Astrocyte (in vitro differentiated cells and primary cell): ENCODE measurements at regions not wholly inside any gene's neighbourhood (a gene's known extent, or its start where the extent isn't known, plus 50 kb on each side); places are given as distances from the start of the nearest gene placed in this dataset.

Experiments
- DNase-seq: peaks from one replicate; pipeline ENCODE4 v3.0.0-alpha.2; 2010; ENCODE audit warnings: low read depth
- FAIRE-seq: peaks from 2 replicates; lab custom pipeline; 2011; peaks lifted over from hg19 to GRCh38; lab: Jason Lieb, UNC
- H2AFZ ChIP-seq: 2 replicates; pipeline ENCODE4 v1.6.0; 2012; ENCODE audit warnings: low read depth, low read length, inconsistent platforms
- H3K27ac ChIP-seq: 2 replicates; pipeline ENCODE4 v1.5.1; 2011; ENCODE audit warnings: low read depth, low read length, inconsistent platforms
- H3K27me3 ChIP-seq: 2 replicates; pipeline ENCODE4 v1.6.0; 2011; ENCODE audit warnings: low read length, inconsistent platforms; ENCODE audit not compliant: insufficient read depth
- H3K36me3 ChIP-seq: 2 replicates; pipeline ENCODE4 v1.5.1; 2011; ENCODE audit warnings: low read length, inconsistent platforms; ENCODE audit not compliant: insufficient read depth
- H3K4me1 ChIP-seq: 2 replicates; pipeline ENCODE4 v1.5.1; 2011; ENCODE audit warnings: low read length, inconsistent platforms; ENCODE audit not compliant: insufficient read depth
- H3K4me2 ChIP-seq: 2 replicates; pipeline ENCODE4 v1.6.0; 2012; ENCODE audit warnings: low read length, inconsistent platforms
- H3K4me3 ChIP-seq: 2 replicates; pipeline ENCODE4 v1.5.1; 2011; ENCODE audit warnings: low read depth, mild to moderate bottlenecking, low read length, inconsistent platforms; ENCODE audit not compliant: insufficient read depth
- H3K79me2 ChIP-seq: 2 replicates; pipeline ENCODE4 v1.6.0; 2012; ENCODE audit warnings: mild to moderate bottlenecking, low read length, inconsistent platforms; ENCODE audit not compliant: insufficient read depth
- H3K9ac ChIP-seq: 2 replicates; pipeline ENCODE4 v1.6.0; 2012; ENCODE audit warnings: mild to moderate bottlenecking, low read length, inconsistent platforms
- H3K9me3 ChIP-seq: 2 replicates; pipeline ENCODE4 v1.5.1; 2012; ENCODE audit warnings: low read depth, mild to moderate bottlenecking, low read length, inconsistent platforms; ENCODE audit not compliant: insufficient read depth
- H4K20me1 ChIP-seq: 2 replicates; pipeline ENCODE4 v1.6.0; 2012; ENCODE audit warnings: low read length, inconsistent platforms; ENCODE audit not compliant: insufficient read depth
- H3K27ac Mint-ChIP-seq: one replicate; pipeline ENCODE4 v1.8.0; 2021; ENCODE audit warnings: mild to moderate bottlenecking, mixed read lengths; ENCODE audit not compliant: unreplicated experiment
- H3K27me3 Mint-ChIP-seq: one replicate; pipeline ENCODE4 v1.8.0; 2021; ENCODE audit warnings: low read depth, mixed read lengths; ENCODE audit not compliant: unreplicated experiment
- H3K36me3 Mint-ChIP-seq: one replicate; pipeline ENCODE4 v1.8.0; 2021; ENCODE audit warnings: low read depth, mixed read lengths; ENCODE audit not compliant: unreplicated experiment
- H3K4me1 Mint-ChIP-seq: one replicate; pipeline ENCODE4 v1.8.0; 2021; ENCODE audit warnings: low read depth, mixed read lengths; ENCODE audit not compliant: unreplicated experiment
- H3K4me3 Mint-ChIP-seq: one replicate; pipeline ENCODE4 v1.8.0; 2021; ENCODE audit warnings: mild to moderate bottlenecking, moderate library complexity, mixed read lengths; ENCODE audit not compliant: unreplicated experiment
- H3K9me3 Mint-ChIP-seq: one replicate; pipeline ENCODE4 v1.8.0; 2021; ENCODE audit warnings: mild to moderate bottlenecking, mixed read lengths; ENCODE audit not compliant: unreplicated experiment
- EZH2 ChIP-seq: IDR thresholded peaks from 2 replicates; pipeline ENCODE4 v1.6.1; 2012; ENCODE audit warnings: mild to moderate bottlenecking, low read length, inconsistent platforms; ENCODE audit not compliant: insufficient read depth
- TF ChIP-seq, protein P1 (sequence below): IDR thresholded peaks from 2 replicates; pipeline ENCODE4 v1.5.1; 2011; ENCODE audit warnings: low read depth, mild to moderate bottlenecking, inconsistent platforms, low read length, moderate library complexity; ENCODE audit not compliant: insufficient read depth

- H3K9me3 Mint-ChIP-seq: no peaks in the 10 kb centered on the region
- H3K9me3 ChIP-seq: no peaks in the 10 kb centered on the region
- no peaks in the 10 kb centered on the region for H3K79me2 ChIP-seq
- H2AFZ ChIP-seq: no peak overlapping the region
- H3K4me1 Mint-ChIP-seq: peaks cover 23% of the 10 kb centered on the region
- no peak overlapping the region for H3K27ac Mint-ChIP-seq
- no peak overlapping the region for H3K9ac ChIP-seq
- no peaks in the 10 kb centered on the region for H3K27me3 Mint-ChIP-seq
- H3K4me1 ChIP-seq: peaks cover 12% of the 10 kb centered on the region
- H3K4me2 ChIP-seq: no peak overlapping the region
- DNase-seq (no peak), FAIRE-seq (no peak)
- H3K27ac ChIP-seq: no peak overlapping the region
- TF ChIP-seq EZH2: no peak
- TF ChIP-seq, protein P1, sequence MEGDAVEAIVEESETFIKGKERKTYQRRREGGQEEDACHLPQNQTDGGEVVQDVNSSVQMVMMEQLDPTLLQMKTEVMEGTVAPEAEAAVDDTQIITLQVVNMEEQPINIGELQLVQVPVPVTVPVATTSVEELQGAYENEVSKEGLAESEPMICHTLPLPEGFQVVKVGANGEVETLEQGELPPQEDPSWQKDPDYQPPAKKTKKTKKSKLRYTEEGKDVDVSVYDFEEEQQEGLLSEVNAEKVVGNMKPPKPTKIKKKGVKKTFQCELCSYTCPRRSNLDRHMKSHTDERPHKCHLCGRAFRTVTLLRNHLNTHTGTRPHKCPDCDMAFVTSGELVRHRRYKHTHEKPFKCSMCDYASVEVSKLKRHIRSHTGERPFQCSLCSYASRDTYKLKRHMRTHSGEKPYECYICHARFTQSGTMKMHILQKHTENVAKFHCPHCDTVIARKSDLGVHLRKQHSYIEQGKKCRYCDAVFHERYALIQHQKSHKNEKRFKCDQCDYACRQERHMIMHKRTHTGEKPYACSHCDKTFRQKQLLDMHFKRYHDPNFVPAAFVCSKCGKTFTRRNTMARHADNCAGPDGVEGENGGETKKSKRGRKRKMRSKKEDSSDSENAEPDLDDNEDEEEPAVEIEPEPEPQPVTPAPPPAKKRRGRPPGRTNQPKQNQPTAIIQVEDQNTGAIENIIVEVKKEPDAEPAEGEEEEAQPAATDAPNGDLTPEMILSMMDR: no peak
- no peaks in the 10 kb centered on the region for H3K27me3 ChIP-seq
- no peaks in the 10 kb centered on the region for H3K36me3 ChIP-seq
- no peak overlapping the region for H3K4me3 Mint-ChIP-seq
- H4K20me1 ChIP-seq: no peaks in the 10 kb centered on the region
- no peak overlapping the region for H3K4me3 ChIP-seq
- H3K36me3 Mint-ChIP-seq: no peaks in the 10 kb centered on the region
These were observed 927.4 kb downstream of the EFNB2 start for GRCh38 chr13:105608104-105608503.

- H3K4me3 Mint-ChIP-seq: no peak overlapping the region
- FAIRE-seq (no peak), DNase-seq (no peak)
- Histone ChIP-seq H3K4me3 (no peak overlapping the region), H3K79me2 (no peaks in the 10 kb centered on the region), H3K4me1 (peaks cover 12% of the 10 kb centered on the region), H3K4me2 (no peak overlapping the region), H3K36me3 (no peaks in the 10 kb centered on the region), H2AFZ (no peak overlapping the region), H3K9ac (no peak overlapping the region), H3K27ac (no peak overlapping the region), H3K27me3 (no peaks in the 10 kb centered on the region), H4K20me1 (no peaks in the 10 kb centered on the region), H3K9me3 (no peaks in the 10 kb centered on the region)
- H3K4me1 Mint-ChIP-seq: peaks cover 17% of the 10 kb centered on the region
- no peaks in the 10 kb centered on the region for H3K27me3 Mint-ChIP-seq
- no peaks in the 10 kb centered on the region for H3K36me3 Mint-ChIP-seq
- TF ChIP-seq, protein P1: no peak
- no peak for TF ChIP-seq EZH2
- no peak overlapping the region for H3K27ac Mint-ChIP-seq
- H3K9me3 Mint-ChIP-seq: no peaks in the 10 kb centered on the region
These were observed 928.0 kb downstream of the EFNB2 start for GRCh38 chr13:105607426-105607825.

DNA sequence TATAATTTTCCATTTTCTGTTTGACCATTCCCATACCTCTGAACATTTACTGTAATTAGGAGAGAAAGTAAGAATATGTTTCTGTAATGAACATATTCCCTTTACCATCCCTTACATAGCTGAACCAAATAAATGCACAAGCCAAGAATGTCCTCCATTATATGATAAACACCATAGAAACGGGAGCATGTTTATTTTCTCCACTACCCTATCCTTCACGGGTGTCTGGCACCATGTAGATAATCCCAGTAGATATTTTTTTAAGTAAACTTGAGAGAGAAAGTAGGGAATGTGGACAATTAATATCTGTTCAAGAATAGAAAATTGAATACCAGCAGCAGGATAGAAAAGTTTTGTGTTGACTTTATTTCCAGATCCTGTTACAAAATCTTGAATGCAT is 928.4 kb downstream of the EFNB2 start:
- H3K27me3 ChIP-seq: no peaks in the 10 kb centered on the region
- no peak overlapping the region for H3K4me2 ChIP-seq
- H3K27ac Mint-ChIP-seq: no peak overlapping the region
- no peak overlapping the region for H3K27ac ChIP-seq
- H2AFZ ChIP-seq: no peak overlapping the region
- no peak for DNase-seq
- H3K79me2 ChIP-seq: no peaks in the 10 kb centered on the region
- H3K4me3 Mint-ChIP-seq: no peak overlapping the region
- no peak overlapping the region for H3K9ac ChIP-seq
- peaks cover 15% of the 10 kb centered on the region for H3K4me1 Mint-ChIP-seq
- no peaks in the 10 kb centered on the region for H3K36me3 Mint-ChIP-seq
- H3K27me3 Mint-ChIP-seq: no peaks in the 10 kb centered on the region
- H3K4me3 ChIP-seq: no peak overlapping the region
- no peaks in the 10 kb centered on the region for H4K20me1 ChIP-seq
- TF ChIP-seq, protein P1: no peak
- no peak for TF ChIP-seq EZH2
- H3K4me1 ChIP-seq: peaks cover 12% of the 10 kb centered on the region
- H3K9me3 ChIP-seq: no peaks in the 10 kb centered on the region
- no peaks in the 10 kb centered on the region for H3K36me3 ChIP-seq
- no peaks in the 10 kb centered on the region for H3K9me3 Mint-ChIP-seq
- FAIRE-seq: no peak
